Daoy (cell line): ENCODE measurements at regions not wholly inside any gene's neighbourhood (a gene's known extent, or its start where the extent isn't known, plus 50 kb on each side); places are given as distances from the start of the nearest gene placed in this dataset.

ENCODE experiments used
- DNase-seq: peaks from one replicate; pipeline ENCODE4 v3.0.0-alpha.2; 2015; ENCODE audit warnings: low read depth

DNA sequence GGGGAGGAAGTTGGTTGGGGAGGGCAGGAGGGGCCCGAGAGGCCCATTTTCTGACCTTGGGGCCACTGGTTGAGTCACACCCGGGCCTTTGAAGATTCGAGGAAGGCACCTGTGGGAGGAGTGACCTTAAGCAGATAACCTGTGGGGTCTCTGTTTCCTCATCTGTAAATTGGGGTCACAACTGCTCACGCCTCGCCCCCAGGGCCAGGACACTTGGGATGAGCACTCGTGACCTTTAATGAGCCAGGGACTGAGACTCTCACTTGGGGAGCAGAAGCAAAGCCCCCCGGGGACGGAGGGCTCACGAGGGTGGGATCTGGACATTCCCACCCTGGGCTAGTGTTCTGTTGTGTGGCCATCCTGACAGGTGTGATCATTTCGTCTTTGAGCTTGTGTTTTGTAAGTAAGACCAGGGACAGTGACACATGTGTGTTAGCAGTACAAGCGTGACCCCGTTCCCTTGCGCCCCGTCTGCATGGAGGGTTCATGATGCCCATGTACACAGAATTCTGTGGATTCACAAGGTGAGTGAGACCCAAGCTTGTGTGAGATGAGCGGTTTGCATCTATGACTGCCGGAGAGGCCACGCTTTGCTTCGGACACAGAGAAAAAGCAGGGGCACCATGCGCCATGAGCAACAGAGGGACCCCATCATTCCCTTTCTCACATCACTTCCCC is 79.3 kb upstream of the PMEPA1 start:
- DNase-seq = no peak

DNA sequence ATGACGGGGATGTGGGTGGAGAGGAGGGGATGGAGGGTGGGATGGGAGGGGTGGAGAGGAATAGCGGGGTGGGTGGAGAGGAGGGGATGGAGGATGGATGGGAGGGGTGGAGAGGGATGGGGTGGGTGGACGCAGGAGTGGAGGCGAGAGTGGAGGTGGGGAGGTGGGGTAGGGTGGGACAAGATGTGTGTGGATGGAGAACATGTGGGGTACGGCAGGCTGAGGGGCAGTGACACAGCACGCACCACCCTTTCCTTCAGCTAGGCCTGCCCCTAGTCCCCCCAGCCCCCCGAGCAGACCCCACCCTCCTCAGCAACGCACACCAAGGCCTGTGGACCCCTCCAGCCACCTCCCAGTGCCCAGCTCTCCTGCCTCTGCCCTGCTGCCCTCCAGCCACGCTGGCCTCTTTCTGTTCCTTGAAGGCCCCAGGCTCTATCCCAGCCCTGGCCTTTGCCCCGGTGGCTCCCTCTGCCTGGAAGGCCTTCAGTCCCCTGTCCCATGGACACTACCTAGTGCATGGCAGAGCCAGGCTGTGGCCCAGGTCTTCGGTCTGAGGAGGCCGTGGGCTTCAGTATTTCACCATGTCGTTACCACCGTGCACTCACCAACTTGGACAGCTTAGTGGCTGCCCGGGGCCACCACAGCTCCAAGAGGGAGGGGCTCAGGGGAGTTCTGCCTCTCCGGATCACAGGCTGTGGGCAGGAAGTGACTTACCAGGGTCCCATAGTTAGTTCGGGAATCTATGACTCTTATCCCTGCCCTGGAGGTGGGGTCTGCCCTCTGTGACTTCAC is 78.4 kb upstream of the PMEPA1 start:
- DNase-seq = peak; percentile 51

DNA sequence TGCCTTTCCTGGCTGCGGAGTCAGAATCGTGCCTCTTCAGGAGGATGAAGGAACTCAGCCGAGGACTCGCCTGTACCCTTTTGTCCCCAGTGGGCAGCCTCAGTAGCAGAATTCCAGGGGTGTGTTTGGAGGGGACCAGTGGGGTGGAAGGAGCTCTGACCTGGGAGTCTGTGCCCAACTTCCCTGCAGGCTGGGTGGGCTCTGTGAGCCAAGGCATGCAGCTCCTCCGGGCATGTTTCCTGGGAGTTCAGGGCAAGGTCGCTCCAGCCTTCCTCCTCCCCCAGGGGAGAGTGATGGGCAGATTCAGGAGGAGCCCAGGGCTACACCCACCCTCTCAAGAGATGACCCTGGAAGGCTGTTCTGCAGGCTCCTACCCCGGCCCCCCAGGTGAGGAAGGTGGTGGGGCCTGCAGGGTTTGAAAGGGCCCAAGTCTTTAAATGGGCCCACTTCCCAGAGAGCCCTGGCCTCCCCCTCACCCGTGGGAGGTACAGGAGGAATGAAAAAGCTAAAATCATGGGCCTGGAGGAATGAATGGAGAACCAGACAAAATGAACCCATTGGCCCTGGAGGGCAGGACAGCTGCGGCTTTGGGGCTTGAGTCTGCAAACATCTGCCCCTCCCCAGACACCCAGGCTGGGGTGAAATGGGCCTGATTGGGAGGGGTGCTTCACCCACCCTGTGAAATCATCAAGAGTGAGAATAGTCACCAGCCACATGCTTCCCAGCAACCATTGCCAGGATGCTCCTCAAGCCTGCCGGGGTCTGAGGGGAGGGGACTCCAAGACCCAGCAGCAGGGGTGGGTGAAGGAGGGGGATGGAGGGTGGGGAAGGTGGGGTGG is 77.6 kb upstream of the PMEPA1 start:
- DNase-seq = no peak

DNA sequence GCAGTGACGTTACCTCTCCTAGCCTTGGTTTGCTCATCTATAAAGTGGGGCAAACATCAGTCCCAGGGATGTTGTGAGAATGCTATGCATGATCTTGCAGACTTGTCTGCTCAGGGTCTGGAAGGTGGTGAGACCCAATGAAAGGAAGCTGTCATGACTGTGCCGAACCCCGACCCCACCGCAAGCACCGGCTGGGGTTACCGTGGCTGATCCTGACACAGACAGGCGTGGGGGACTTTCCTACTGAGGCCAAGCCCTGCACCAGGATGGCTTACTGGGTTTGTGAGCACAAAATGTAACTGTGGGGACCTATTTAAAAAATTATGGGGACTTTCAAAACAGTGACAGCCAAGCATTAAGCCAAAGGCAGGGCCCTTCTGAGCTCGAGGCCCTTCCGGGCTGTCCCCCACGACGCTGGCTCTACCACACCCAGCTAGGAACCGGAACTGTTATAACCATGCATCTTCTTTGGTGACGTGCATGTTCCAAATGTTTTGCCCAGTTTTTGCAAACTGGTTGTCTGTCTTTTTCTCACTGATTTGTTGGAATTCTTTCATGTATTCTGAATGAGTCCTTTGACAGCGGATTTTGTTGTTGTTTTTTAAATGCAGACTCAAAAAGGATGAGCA is 76.6 kb upstream of the PMEPA1 start:
- DNase-seq = no peak

DNA sequence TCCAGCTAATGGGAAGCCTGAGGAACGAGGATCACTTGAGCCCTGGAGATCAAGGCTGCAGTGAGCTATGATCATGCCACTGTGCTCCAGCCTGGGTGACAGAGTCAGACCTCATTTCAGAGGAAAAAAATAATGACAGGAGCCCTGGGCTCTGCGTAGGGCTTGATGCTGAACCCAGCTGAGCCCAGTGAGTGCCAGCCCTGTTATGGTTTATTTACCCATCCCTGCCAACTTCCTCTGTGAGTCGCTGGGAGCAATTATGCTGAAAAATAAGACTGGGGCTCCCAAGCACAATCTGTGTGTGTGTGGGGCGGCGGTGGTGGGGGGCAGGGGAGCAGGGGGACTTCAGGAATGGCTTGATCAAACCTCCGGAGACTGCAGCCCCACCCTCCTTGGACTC is 75.9 kb upstream of the PMEPA1 start:
- no peak for DNase-seq

DNA sequence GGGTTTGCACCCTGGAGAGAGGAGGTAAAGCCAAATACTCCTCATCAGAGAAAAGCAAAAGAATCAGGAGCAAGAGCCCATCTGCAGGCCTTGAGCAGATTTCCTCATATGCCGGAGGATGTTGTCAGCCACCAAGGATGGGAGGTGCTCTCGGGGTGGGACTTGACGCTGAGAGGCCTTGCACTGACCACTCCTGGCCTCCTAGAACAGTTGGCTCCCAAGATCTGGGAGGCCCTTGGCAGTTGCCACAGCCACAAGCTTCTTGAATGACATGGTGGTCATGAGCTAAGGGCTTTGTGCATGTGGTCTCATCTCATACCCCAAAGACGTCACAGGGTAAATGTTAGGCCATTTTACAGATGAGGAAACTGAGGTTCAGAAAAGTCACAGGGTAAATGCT is 75.2 kb upstream of the PMEPA1 start:
- no peak for DNase-seq

DNA sequence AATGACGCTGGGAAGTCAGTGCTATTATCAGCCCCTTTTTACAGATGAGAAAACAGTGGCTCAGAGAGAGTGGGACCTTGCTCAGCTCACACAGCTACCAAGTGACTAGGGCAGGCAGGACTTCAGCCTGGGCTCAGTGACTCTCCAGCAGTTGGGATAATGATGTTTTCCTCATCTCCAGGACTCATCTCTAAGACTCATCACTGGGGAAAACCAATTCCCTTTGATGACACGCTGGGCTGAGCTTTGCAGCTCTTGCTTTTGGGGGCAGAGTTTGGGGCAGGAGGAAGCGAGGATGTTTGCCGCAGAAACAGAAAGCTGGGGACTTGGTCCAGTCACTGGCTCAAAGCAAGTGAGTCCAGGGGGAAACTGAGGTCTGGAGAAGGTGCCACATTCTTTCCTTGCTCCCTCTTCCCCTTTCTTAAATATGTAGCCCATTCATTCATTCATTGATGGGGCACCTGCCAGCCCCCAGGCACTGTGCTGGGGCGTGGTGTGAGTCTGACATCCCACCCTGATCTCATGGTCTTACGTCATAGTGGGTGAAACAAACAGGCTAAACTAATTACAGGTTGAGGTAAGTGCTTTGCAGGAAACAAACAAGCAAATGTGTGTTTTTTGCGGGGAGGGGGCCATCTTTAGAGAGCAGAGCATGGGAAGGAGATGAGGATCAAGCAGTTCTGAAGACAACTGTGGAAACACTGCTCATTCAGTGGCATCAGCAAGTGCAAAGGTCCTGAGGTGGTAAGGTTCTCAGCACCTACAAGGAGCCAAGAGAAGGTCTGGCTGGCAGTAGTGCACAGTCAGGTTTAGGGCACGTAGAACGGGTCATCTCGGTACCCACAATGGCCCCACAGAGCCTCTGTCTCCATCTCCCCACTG is 74.4 kb upstream of the PMEPA1 start:
- DNase-seq = no peak

DNA sequence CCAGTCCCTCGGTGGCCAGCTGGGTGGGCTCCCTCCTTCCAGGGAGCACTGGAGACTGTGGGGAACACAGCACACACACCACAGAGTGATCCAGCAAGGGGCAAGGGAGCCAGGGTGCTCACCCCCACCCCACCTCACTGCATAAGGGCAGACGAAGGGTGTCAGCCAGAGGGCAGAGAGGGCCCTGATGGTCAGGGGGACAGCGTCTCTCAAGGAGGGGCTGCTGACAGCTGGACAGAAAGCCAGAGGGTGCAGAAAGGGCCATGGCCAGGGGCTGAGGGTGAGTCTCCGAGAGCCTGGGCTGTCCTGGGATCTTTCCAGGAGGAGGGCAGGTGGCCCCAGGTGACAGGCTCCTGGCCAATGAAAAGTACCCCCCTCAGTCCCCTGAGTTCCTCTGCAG is 73.4 kb upstream of the PMEPA1 start:
- no peak for DNase-seq

DNA sequence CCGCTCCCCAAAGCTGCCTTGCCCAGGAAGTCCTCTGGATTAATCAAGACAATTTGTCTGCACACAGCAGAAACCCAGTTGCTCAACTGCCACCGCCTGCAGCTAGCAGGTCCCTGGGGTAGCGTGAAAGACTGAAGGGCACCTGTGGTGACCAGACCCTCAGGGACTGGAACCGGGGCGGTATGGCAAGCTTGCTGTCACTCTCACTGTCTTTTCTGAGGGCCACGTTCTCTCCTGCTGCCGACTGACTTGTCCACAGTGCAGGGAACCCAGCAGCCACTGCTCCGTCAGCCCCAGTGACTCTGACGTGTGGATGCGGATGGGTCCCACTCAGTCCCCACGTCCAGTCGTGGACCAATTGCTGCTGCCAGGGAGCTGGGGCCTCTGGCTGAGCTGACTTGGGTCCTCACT is 72.8 kb upstream of the PMEPA1 start:
- no peak for DNase-seq

DNA sequence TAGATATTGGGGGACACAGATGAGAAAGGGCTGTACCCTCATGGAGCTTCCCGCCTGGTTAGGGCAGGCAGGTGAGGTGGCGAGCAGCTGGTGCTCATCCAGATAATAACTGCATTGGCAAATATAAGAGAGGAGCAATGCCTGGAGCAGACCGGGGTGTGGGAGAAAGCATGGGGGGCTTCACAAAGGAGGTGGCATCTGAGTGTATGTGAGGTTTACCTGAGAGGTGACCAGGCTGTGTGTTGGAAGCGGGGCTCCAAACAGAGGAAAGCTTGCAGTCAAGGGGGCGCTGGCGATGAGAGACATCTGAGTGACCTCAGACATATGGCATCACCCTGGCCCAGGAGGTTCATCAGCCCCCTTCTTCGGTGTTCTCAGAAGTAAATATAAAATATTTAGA is 72.1 kb upstream of the PMEPA1 start:
- no peak for DNase-seq

DNA sequence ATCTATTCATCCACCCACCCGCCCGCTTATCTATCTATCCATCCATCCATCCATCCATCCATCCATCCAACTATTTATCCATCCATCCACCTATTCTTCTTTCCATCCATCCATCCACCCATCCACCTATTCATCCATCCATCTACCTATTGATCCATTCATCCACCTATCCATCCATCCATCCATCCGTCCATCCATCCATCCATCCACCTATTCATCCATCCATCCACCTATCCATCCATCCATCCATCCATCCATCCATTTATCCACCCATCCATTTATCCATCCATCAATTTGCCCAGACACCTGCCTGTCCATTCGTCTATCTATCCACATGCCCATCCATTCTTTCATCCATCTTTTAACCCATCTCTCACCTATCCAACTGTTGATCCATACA is 71.1 kb upstream of the PMEPA1 start:
- DNase-seq = no peak

DNA sequence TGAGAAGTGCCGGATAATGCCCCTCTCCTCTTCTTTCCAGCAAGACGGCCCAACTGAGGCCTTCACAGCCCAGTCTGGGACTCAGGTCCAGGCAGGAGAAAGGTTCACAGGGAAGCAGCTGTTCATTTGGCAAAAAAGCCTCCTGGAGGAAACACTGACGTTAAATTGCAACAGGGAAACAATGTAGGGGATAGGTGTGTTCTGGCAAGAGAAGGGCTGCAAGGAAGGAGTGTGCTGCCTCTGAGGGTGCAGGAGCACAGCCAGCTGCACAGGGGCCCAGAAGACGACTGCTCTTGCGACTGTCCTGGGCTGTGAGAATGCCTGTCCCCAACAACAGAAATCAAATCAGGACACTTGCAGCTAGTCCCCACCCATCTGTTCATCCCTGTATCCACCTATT is 70.6 kb upstream of the PMEPA1 start:
- DNase-seq = no peak

DNA sequence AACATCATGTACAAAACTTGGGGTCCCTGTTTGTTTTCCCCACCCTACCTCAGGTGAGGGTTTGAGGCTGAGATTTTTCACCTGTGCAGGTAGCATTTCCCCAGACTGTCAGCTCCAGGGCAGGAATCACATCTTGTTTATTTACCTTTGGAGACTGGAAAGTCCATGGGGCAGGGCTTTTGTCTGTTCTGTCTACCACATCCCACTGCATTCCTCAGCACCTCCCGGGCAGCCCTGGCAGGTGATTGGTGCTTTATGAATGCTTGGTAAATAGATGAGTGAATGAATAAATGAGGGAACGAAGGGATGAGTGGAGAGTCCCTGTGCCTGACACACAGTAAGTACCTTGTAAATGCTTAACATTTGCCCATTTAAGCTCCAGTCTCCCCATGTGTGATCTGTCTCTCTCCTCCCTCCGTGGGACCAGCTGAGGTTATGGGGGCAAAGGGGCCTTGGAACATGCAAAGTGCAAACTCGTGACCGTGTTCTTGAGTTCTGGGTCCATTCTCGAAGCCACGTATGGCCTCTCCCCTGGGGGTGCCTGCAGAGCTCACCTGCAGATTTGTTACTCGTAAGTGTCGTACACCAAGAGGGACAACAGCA is 69.7 kb upstream of the PMEPA1 start:
- DNase-seq = peak; percentile 26

DNA sequence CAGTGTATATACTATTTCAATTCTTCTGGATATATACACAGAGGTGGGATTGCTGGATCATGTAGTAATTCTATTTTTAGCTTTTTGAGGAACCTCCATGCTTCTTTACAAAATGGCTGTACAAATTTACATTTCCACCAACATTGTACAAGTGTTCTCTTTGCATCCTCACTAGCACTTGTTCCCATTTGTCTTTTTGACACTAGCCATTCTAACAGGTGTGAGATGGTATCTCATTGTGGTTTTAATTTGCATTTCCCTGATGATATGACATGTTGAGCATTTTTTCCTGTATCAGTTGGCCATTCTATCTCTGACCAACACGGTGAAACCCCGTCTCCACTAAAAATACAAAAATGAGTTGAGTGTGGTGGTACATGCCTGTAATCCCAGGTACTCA is 68.1 kb upstream of the PMEPA1 start:
- no peak for DNase-seq

DNA sequence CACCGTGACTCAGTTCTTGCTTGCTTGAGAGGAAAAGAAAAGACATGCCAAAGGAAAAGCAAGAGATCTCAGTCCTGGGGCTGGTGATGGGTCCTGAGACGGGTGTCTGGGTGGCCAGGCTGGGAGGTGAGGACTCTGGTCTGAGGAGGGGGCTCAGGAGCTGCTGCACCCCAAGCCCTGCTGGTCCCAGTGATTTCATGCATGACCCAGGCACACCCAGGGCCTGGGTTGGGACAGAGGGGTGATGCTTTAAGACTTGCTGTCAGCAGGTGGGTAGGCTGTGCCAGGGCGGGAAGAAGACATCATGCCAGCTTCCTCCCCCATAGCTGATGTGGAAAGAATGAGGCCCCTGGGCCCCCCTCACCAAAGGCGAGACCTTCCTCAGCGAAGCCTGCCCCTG is 65.1 kb upstream of the PMEPA1 start:
- no peak for DNase-seq

DNA sequence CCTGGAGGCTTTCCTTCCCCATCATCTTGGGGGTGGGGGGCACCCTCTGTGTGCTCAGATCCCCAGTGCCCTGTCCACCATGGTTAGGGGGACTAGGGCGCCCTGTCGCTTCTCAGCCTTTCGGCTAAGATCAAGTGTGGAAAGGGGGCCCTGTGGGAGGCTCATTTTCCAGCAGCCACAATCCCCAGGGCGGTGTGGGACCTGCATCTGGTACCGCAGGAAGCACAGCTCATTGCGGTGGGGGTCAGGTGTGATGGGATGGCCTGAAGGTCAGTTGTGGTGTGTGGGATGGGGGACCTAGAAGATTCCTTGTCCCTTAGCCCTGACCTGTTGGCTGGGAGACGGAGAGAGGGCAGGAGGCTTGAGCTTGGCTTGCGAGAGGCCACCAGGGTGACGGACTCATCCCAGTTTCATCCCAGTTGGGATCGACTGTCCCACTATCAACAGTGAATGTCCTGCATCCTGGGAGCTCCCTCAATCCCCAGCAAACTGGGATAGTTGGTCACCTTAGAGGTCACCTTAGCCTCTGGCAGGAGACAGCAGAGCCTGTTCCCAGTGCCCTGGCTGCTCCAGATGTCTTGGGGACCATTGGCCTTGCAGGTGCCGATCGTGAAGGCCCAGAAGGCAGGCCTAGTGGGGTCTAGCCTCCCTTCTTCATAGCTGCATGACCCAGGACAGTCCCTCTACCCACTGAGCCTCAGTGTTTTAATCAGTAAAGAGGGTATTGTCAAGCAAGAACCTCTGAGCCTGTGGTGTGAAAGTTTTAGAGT is 64.5 kb upstream of the PMEPA1 start:
- DNase-seq = no peak

DNA sequence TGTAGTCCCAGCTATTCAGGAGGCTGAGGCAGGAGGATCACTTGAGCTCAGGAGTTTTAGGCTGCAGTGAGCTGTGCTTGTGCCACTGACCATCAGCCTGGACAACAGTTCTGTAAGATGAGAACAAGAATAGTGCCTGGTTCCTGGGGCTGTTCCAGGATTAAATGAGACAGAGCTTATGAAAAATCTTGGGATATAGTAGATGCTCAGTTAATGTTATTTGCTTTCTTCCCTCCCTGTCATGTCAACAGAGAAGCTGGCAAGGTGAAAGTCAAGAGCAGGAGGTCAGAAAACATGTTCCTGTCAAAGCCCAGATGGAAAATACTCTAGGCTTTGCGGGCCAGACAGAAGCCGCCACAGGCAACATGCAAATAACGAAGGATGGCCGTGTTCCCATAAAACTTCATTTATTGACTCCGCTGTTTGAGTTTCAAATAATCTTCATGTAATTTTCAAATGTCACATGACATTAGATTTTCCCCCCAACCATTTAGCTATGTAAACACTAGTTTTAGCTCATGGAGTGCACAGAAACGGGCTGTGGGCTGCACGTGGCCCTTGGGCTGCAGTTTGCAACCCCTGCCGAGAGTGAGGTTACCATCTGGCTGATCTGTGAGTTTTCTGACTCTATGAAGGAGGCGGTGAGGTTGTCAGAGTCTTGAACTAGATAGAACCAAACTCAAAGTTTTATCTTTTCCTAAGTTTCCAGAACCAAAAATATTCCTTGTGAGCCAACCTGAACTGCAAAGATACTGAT is 63.4 kb upstream of the PMEPA1 start:
- DNase-seq = no peak

DNA sequence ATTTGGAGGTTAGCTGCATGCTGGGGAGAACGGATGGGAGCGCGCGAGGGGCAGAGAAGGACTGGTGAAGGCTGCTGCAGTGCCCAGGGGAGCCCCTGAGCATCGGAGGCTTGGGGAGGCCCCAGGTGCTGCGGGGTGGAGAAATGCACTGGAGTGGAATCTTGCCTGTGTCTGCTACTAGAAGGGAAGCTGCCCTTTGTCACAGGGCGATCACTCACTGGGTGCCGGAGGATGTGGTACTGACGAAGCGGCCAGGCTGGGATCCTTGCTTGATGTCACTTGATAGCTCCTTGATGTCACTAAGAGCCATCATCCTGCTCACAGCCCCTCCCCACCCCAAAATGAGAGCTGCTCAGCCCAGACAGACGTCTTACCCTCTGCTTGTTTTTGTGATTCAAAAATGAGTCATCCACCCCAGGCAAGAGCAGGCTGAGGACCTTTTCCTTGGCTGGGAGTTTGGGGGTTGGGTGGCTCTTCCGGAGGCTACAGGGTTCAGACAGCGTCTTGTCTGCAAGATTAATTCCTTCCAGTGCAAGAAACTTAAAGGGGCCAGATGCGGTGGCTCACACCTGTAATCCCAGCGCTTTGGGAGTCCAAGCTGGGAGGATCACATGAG is 62.6 kb upstream of the PMEPA1 start:
- DNase-seq = peak; percentile 90
